Hepatocyte (in vitro differentiated cells): ENCODE measurements at regions not wholly inside any gene's neighbourhood (a gene's known extent, or its start where the extent isn't known, plus 50 kb on each side); places are given as distances from the start of the nearest gene placed in this dataset.

Experiments used
- DNase-seq: peaks from one replicate; pipeline ENCODE4 v3.0.0-alpha.2; 2016; ENCODE audit warnings: low spot score
- H2AFZ ChIP-seq: fragments of 200-600 bp; sonication (generic); 2 replicates; pipeline ENCODE4 v1.6.0; 2016; ENCODE audit warnings: antibody characterized with exemption, mild to moderate bottlenecking
- H3K27ac ChIP-seq: fragments of 200-600 bp; sonication (generic); 2 replicates; pipeline ENCODE4 v1.5.1; 2016; ENCODE audit warnings: mild to moderate bottlenecking
- H3K27me3 ChIP-seq: fragments of 200-600 bp; sonication (generic); 2 replicates; pipeline ENCODE4 v1.6.1; 2016
- H3K36me3 ChIP-seq: fragments of 200-600 bp; sonication (generic); replicated peaks from 2 replicates; pipeline ENCODE4 v1.5.1; 2016; ENCODE audit warnings: low read depth; ENCODE audit not compliant: insufficient read depth
- H3K4me1 ChIP-seq: fragments of 200-600 bp; sonication (generic); 2 replicates; pipeline ENCODE4 v1.5.1; 2016; ENCODE audit warnings: mild to moderate bottlenecking, moderate library complexity; ENCODE audit not compliant: insufficient read depth
- H3K4me2 ChIP-seq: fragments of 200-600 bp; sonication (generic); 2 replicates; pipeline ENCODE4 v1.6.0; 2016
- H3K4me3 ChIP-seq: fragments of 200-600 bp; sonication (generic); 2 replicates; pipeline ENCODE4 v1.5.1; 2016; ENCODE audit warnings: mild to moderate bottlenecking
- H3K79me2 ChIP-seq: fragments of 200-600 bp; sonication (generic); 2 replicates; pipeline ENCODE4 v1.6.0; 2017; ENCODE audit warnings: mild to moderate bottlenecking
- H3K9me2 ChIP-seq: fragments of 200-600 bp; sonication (generic); replicated peaks from 2 replicates; pipeline ENCODE4 v1.6.0; 2017; ENCODE audit warnings: mild to moderate bottlenecking; ENCODE audit not compliant: insufficient read depth
- H3K9me3 ChIP-seq: fragments of 200-600 bp; sonication (generic); 2 replicates; pipeline ENCODE4 v1.5.1; 2016; ENCODE audit warnings: low read depth, mild to moderate bottlenecking
- H4K20me1 ChIP-seq: fragments of 200-600 bp; sonication (generic); 2 replicates; pipeline ENCODE4 v1.6.0; 2016; ENCODE audit warnings: mild to moderate bottlenecking; ENCODE audit not compliant: insufficient read depth, poor library complexity, severe bottlenecking
- EZH2 ChIP-seq: fragments of 200-600 bp; sonication (generic); IDR thresholded peaks from 2 replicates; pipeline ENCODE4 v1.6.1; 2016; ENCODE audit warnings: antibody characterized with exemption, mild to moderate bottlenecking, borderline replicate concordance
- EZH2phosphoT487 ChIP-seq: fragments of 200-600 bp; sonication (generic); IDR thresholded peaks from one replicate; pipeline ENCODE4 v1.6.1; 2018; ENCODE audit warnings: antibody characterized with exemption, mild to moderate bottlenecking, low read depth, moderate library complexity; ENCODE audit not compliant: unreplicated experiment, severe bottlenecking
- WGBS: methylation state at CpG from one replicate; pipeline ENCODE4 v1.1.6; 2016; ENCODE audit warnings: low lambda C conversion rate; ENCODE audit errors: missing lambda C conversion rate; 5-methylcytosine and 5-hydroxymethylcytosine counted together
- TF ChIP-seq, protein P1 (sequence below): fragments of 200-600 bp; sonication (generic); IDR thresholded peaks from 2 replicates; pipeline ENCODE4 v1.5.1; 2016; ENCODE audit warnings: antibody characterized with exemption, mild to moderate bottlenecking; ENCODE audit not compliant: poor library complexity

DNA sequence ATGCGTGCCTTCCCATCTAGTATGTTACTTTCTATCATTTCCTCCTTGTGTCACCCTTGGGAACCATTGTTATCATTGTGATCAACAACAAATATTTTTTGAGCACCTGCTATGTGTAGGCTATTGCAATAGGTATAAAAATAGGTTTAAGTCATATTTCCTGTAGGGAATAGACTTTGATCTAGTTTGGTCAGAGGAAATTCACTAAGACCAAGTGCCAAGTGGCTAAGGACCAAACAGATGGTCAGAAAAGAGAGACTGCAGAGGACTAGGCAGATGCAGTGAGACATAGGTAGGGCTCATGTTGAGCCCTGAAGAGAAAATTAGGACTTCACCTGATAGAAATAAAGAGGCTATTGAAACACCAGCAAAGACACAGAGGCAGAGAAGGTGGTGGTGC lies 430.0 kb upstream of the ADAMTSL1 start:
- no peak for TF ChIP-seq EZH2
- TF ChIP-seq, protein P1, sequence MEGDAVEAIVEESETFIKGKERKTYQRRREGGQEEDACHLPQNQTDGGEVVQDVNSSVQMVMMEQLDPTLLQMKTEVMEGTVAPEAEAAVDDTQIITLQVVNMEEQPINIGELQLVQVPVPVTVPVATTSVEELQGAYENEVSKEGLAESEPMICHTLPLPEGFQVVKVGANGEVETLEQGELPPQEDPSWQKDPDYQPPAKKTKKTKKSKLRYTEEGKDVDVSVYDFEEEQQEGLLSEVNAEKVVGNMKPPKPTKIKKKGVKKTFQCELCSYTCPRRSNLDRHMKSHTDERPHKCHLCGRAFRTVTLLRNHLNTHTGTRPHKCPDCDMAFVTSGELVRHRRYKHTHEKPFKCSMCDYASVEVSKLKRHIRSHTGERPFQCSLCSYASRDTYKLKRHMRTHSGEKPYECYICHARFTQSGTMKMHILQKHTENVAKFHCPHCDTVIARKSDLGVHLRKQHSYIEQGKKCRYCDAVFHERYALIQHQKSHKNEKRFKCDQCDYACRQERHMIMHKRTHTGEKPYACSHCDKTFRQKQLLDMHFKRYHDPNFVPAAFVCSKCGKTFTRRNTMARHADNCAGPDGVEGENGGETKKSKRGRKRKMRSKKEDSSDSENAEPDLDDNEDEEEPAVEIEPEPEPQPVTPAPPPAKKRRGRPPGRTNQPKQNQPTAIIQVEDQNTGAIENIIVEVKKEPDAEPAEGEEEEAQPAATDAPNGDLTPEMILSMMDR = no peak
- no peak for TF ChIP-seq EZH2phosphoT487
- Histone ChIP-seq H3K79me2 (no peaks in the 10 kb centered on the region), H3K9me2 (no peaks in the 10 kb centered on the region), H3K27ac (no peak overlapping the region), H3K27me3 (no peaks in the 10 kb centered on the region), H3K9me3 (no peaks in the 10 kb centered on the region), H3K36me3 (no peaks in the 10 kb centered on the region), H3K4me3 (no peak overlapping the region), H3K4me1 (no peaks in the 10 kb centered on the region), H4K20me1 (no peaks in the 10 kb centered on the region), H3K4me2 (no peak overlapping the region), H2AFZ (no peak overlapping the region)
- no peak for DNase-seq
- 100% methylated on average over 1 of the region's 1 CpG for WGBS

DNA sequence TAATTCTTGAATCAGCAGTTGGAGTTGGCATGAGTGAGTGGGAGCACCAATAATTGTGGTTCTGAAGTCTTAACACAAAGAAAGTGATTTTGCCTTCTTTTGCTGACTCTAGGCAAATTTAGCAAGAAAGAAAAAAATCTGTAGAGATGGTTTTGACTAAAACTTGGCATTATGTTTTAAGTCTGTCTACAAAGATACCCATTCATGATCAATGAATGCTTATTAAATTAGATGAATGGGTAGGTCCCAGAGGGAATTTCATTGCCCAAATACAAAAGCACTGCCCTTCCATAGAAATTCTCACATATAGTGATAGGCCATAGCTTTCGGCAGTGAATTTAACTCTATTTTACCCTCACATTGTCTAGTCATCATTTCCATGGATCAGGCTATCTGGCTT lies 428.6 kb upstream of the ADAMTSL1 start:
- Histone ChIP-seq H3K9me3 (no peaks in the 10 kb centered on the region), H3K36me3 (no peaks in the 10 kb centered on the region), H3K27ac (no peak overlapping the region), H3K9me2 (no peaks in the 10 kb centered on the region), H4K20me1 (no peaks in the 10 kb centered on the region), H3K27me3 (no peaks in the 10 kb centered on the region), H2AFZ (no peak overlapping the region), H3K4me2 (no peak overlapping the region), H3K79me2 (no peaks in the 10 kb centered on the region), H3K4me3 (no peak overlapping the region), H3K4me1 (no peaks in the 10 kb centered on the region)
- no peak for DNase-seq
- TF ChIP-seq EZH2phosphoT487 = no peak
- no peak for TF ChIP-seq EZH2
- TF ChIP-seq, protein P1 = no peak
- WGBS = 100% methylated on average over 1 of the region's 1 CpG

DNA sequence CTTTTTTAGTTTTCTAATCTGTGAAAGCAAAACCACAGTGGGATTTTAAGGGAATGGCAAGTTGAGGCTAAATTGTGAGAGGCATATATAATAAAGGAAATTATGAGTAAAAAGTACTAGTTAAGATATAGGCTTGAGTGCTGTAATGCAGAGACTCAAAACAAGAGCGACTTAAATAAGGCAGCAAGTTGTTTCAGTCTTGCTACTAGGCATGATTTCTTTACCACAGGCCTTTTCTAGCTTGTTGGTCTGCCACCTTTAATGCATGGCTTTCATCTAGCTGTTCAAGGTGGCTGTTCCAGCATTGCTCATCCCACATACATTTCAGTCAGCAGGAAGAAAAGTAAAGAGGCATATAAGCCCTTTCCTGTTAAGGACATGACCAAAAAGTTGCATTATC lies 427.9 kb upstream of the ADAMTSL1 start:
- Histone ChIP-seq H3K36me3 (no peaks in the 10 kb centered on the region), H4K20me1 (no peaks in the 10 kb centered on the region), H3K79me2 (no peaks in the 10 kb centered on the region), H2AFZ (no peak overlapping the region), H3K4me1 (no peaks in the 10 kb centered on the region), H3K9me3 (no peaks in the 10 kb centered on the region), H3K9me2 (no peaks in the 10 kb centered on the region), H3K4me2 (no peak overlapping the region), H3K27me3 (no peaks in the 10 kb centered on the region), H3K4me3 (no peak overlapping the region), H3K27ac (no peak overlapping the region)
- WGBS = 92% methylated on average over 1 of the region's 1 CpG
- TF ChIP-seq EZH2 = no peak
- TF ChIP-seq EZH2phosphoT487 = no peak
- TF ChIP-seq, protein P1 = no peak
- no peak for DNase-seq

DNA sequence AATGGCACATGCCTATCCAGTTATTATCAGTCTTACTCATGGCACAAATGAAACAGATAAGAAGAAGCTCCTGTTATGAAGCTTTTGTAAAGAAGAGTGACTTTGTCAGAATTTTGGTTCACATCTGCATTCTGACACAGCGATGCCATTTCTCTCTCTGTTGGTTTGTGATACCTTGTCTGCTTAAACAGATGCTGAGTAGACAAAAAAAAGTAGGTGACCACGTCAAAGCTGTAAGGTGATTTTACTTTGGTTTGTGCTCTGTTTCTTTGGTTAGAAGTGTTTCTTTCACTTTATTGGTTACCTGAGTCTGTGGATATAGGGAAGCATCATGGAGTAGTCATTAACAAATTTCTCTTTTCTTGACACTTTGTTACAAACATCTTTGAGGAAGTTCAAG lies 422.3 kb upstream of the ADAMTSL1 start:
- H3K4me2 ChIP-seq = no peak overlapping the region
- no peaks in the 10 kb centered on the region for H3K79me2 ChIP-seq
- no peaks in the 10 kb centered on the region for H3K36me3 ChIP-seq
- H4K20me1 ChIP-seq = no peaks in the 10 kb centered on the region
- no peaks in the 10 kb centered on the region for H3K27me3 ChIP-seq
- no peak overlapping the region for H3K4me3 ChIP-seq
- peaks cover 9% of the 10 kb centered on the region for H3K4me1 ChIP-seq
- DNase-seq = no peak
- H3K27ac ChIP-seq = no peak overlapping the region
- no peaks in the 10 kb centered on the region for H3K9me2 ChIP-seq
- H2AFZ ChIP-seq = no peak overlapping the region
- 82% methylated on average over 2 of the region's 2 CpGs for WGBS
- TF ChIP-seq, protein P1 = no peak
- TF ChIP-seq EZH2 (no peak), EZH2phosphoT487 (no peak)
- no peaks in the 10 kb centered on the region for H3K9me3 ChIP-seq
